Posterior cingulate gyrus (tissue), 11 donors: ENCODE measurements at regions not wholly inside any gene's neighbourhood (a gene's known extent, or its start where the extent isn't known, plus 50 kb on each side); places are given as distances from the start of the nearest gene placed in this dataset.
"Not testable (repeated sequence)": the region's sequence is repeated elsewhere in the genome, so short reads cannot be mapped to it uniquely, and the experiment has no call there.

Source experiments
- DNase-seq, 10 donors: peaks; one replicate each; pipeline versions ENCODE4 v3.0.0 to v3.0.0-alpha.2; 2020 to 2021; ENCODE audit warnings: mixed read lengths in 3 of 10
- intact Hi-C: fragments of 100-400 bp; cut with DNase I; formaldehyde crosslinking; loops from one replicate; pipeline ENCODE4 v1.15.1; 2023

- intact Hi-C loops, result no loop called here
- DNase-seq, result no peak
These were observed 259.4 kb downstream of the ANAPC1 start for GRCh38 chr2:111624411-111625156.

- intact Hi-C loops, DNase-seq: not testable (repeated sequence)
These were observed 258.8 kb downstream of the ANAPC1 start for GRCh38 chr2:111625157-111625537.

- intact Hi-C loops, result no loop called here
- no peak for DNase-seq
These were observed 257.7 kb downstream of the ANAPC1 start for GRCh38 chr2:111626037-111626864.

- no peak for DNase-seq
- intact Hi-C loops, result no loop called here
These were observed 257.2 kb downstream of the ANAPC1 start for GRCh38 chr2:111626865-111627163.

GRCh38 chr2:111627256-111627655, 256.7 kb downstream of the ANAPC1 start:
- intact Hi-C loops, result no loop called here
- no peak for DNase-seq

- intact Hi-C loops, result no loop called here
These were observed 255.8 kb downstream of the ANAPC1 start for GRCh38 chr2:111628221-111628620.

GRCh38 chr2:111629983-111630382, 254.0 kb downstream of the ANAPC1 start:
- intact Hi-C loops, result no loop called here
- no peak for DNase-seq

More at GRCh38 chr2:111628221-111628620, 255.8 kb downstream of the ANAPC1 start:
- DNase-seq, result no peak

- intact Hi-C loops, result no loop called here
These were observed 251.3 kb downstream of the ANAPC1 start for GRCh38 chr2:111632661-111633060.

GRCh38 chr2:111633189-111633588, 250.8 kb downstream of the ANAPC1 start:
- intact Hi-C loops, result no loop called here
- no peak for DNase-seq

More at GRCh38 chr2:111632661-111633060, 251.3 kb downstream of the ANAPC1 start:
- DNase-seq, result no peak

- intact Hi-C loops, result no loop called here
These were observed 250.3 kb downstream of the ANAPC1 start for GRCh38 chr2:111633643-111634042.

GRCh38 chr2:111634050-111634794, 249.8 kb downstream of the ANAPC1 start:
- intact Hi-C loops, result no loop called here
- DNase-seq, result no peak

More at GRCh38 chr2:111633643-111634042, 250.3 kb downstream of the ANAPC1 start:
- no peak for DNase-seq

GRCh38 chr2:111634995-111635538, 248.9 kb downstream of the ANAPC1 start:
- no peak for DNase-seq

GRCh38 chr2:111636905-111637304, 247.1 kb downstream of the ANAPC1 start:
- intact Hi-C loops, result no loop called here
- no peak for DNase-seq

More at GRCh38 chr2:111634995-111635538, 248.9 kb downstream of the ANAPC1 start:
- intact Hi-C loops, result no loop called here

- DNase-seq, result no peak
- intact Hi-C loops, result no loop called here
These were observed 245.6 kb downstream of the ANAPC1 start for GRCh38 chr2:111638274-111638877.

- DNase-seq, result no peak
- intact Hi-C loops, result no loop called here
These were observed 243.5 kb downstream of the ANAPC1 start for GRCh38 chr2:111640480-111640879.

- intact Hi-C loops, result no loop called here
- no peak for DNase-seq
These were observed 241.2 kb downstream of the ANAPC1 start for GRCh38 chr2:111642586-111643327.

- intact Hi-C loops, result no loop called here
These were observed 240.2 kb downstream of the ANAPC1 start for GRCh38 chr2:111643759-111644158.

GRCh38 chr2:111647359-111647758, 236.6 kb downstream of the ANAPC1 start:
- DNase-seq, result no peak
- intact Hi-C loops, result no loop called here

More at GRCh38 chr2:111643759-111644158, 240.2 kb downstream of the ANAPC1 start:
- no peak for DNase-seq

- no peak for DNase-seq
- intact Hi-C loops, result no loop called here
These were observed 232.0 kb downstream of the ANAPC1 start for GRCh38 chr2:111652038-111652437.

GRCh38 chr2:111652681-111653080, 231.3 kb downstream of the ANAPC1 start:
- DNase-seq, result no peak
- intact Hi-C loops, result no loop called here
